Hepatocyte (in vitro differentiated cells): ENCODE measurements at regions not wholly inside any gene's neighbourhood (a gene's known extent, or its start where the extent isn't known, plus 50 kb on each side); places are given as distances from the start of the nearest gene placed in this dataset.

ENCODE experiments used
- CTCF ChIP-seq: fragments of 200-600 bp; sonication (generic); IDR thresholded peaks from 2 replicates; pipeline ENCODE4 v1.5.1; 2016; ENCODE audit warnings: antibody characterized with exemption, mild to moderate bottlenecking; ENCODE audit not compliant: poor library complexity
- EZH2 ChIP-seq: fragments of 200-600 bp; sonication (generic); IDR thresholded peaks from 2 replicates; pipeline ENCODE4 v1.6.1; 2016; ENCODE audit warnings: antibody characterized with exemption, mild to moderate bottlenecking, borderline replicate concordance
- EZH2phosphoT487 ChIP-seq: fragments of 200-600 bp; sonication (generic); IDR thresholded peaks from one replicate; pipeline ENCODE4 v1.6.1; 2018; ENCODE audit warnings: antibody characterized with exemption, mild to moderate bottlenecking, low read depth, moderate library complexity; ENCODE audit not compliant: unreplicated experiment, severe bottlenecking

- TF ChIP-seq CTCF (no peak), EZH2phosphoT487 (no peak), EZH2 (no peak)
Measured at GRCh38 chr18:1526991-1527390, 622.3 kb downstream of the ADCYAP1 start.
